Body of pancreas (tissue), 4 donors: ENCODE measurements at regions not wholly inside any gene's neighbourhood (a gene's known extent, or its start where the extent isn't known, plus 50 kb on each side); places are given as distances from the start of the nearest gene placed in this dataset.
"Not testable (repeated sequence)": the region's sequence is repeated elsewhere in the genome, so short reads cannot be mapped to it uniquely, and the experiment has no call there.

ENCODE experiments used
- ATAC-seq: fragments of 150-250 bp; one replicate; pipeline ENCODE4 v1.9.1; 2016
- DNase-seq, 4 donors: peaks; one replicate each; pipeline ENCODE4 v3.0.0-alpha.2; 2019
- H3K27ac ChIP-seq, 4 donors: fragments of 200-600 bp; sonication (generic); 1 replicate in 3 of 4; 2 replicates in 1 of 4; pipeline versions ENCODE4 v1.5.1 to v1.6.1; 2016 to 2019; ENCODE audit warnings: mild to moderate bottlenecking in 1 of 4, mixed read lengths in 1 of 4, moderate library complexity in 1 of 4
- H3K27me3 ChIP-seq, 2 donors: fragments of 200-600 bp; sonication (generic); one replicate each; pipeline ENCODE4 v1.6.0; 2016; ENCODE audit warnings: mild to moderate bottlenecking in 1 of 2
- H3K36me3 ChIP-seq, 2 donors: fragments of 200-600 bp; sonication (generic); replicated peaks in 1 of 2; 2 replicates each; pipeline ENCODE4 v1.5.1; 2016; ENCODE audit warnings: low read depth in 2 of 2; ENCODE audit not compliant: insufficient read depth in 1 of 2
- H3K4me1 ChIP-seq: fragments of 200-600 bp; sonication (generic); one replicate; pipeline ENCODE4 v1.6.0; 2016
- H3K4me3 ChIP-seq, 2 donors: fragments of 200-600 bp; sonication (generic); 1 replicate in 1 of 2; 2 replicates in 1 of 2; pipeline ENCODE4 v1.5.1; 2016 to 2019
- H3K9me3 ChIP-seq, 3 donors: fragments of 200-600 bp; sonication (generic); 1 replicate in 2 of 3; 2 replicates in 1 of 3; pipeline ENCODE4 v1.5.1; 2016
- CTCF ChIP-seq, 7 experiments: fragments of 450-650 bp in 4 of 7; fragments of 200-600 bp in 3 of 7; sonication (generic) in 3 of 7; IDR thresholded peaks; one replicate each; pipeline ENCODE4 v1.5.1; 2016 to 2019; ENCODE audit warnings: antibody characterized with exemption in 7 of 7
- POLR2A ChIP-seq, 3 donors: fragments of 450-650 bp; IDR thresholded peaks; one replicate each; pipeline ENCODE4 v1.6.1; 2016; ENCODE audit warnings: antibody characterized with exemption in 3 of 3, mild to moderate bottlenecking in 2 of 3
- WGBS, 2 donors: methylation state at CpG; one replicate each; pipeline ENCODE4 v1.1.5; 2017; 5-methylcytosine and 5-hydroxymethylcytosine counted together
- intact Hi-C: fragments of 100-400 bp; cut with DNase I; formaldehyde crosslinking; loops from one replicate; pipeline ENCODE4 v1.15.1; 2023

GRCh38 chr1:232318143-232318542 lies 311.8 kb downstream of the SIPA1L2 start:
- no peaks in the 10 kb centered on the region for H3K4me1 ChIP-seq
- intact Hi-C loops, result no loop called here
- WGBS, 2 donors, result 83 to 86% methylated on average over 2 of the region's 2 CpGs
- ATAC-seq (no peak), DNase-seq (no peak)
- H3K9me3 ChIP-seq, result no peaks in the 10 kb centered on the region
- no peak overlapping the region for H3K27ac ChIP-seq
- H3K36me3 ChIP-seq, result no peaks in the 10 kb centered on the region
- TF ChIP-seq CTCF (IDR thresholded peaks at IDR 0.05) (no peak), POLR2A (IDR thresholded peaks at IDR 0.05) (no peak)
- no peak overlapping the region for H3K4me3 ChIP-seq
- no peaks in the 10 kb centered on the region for H3K27me3 ChIP-seq

GRCh38 chr1:232317350-232317749 lies 312.6 kb downstream of the SIPA1L2 start:
- DNase-seq (no peak), ATAC-seq (no peak)
- 89 to 93% methylated on average over 1 of the region's 1 CpG for WGBS, 2 donors
- intact Hi-C loops, result no loop called here
- Histone ChIP-seq H3K4me3 (no peak overlapping the region), H3K4me1 (no peaks in the 10 kb centered on the region), H3K27me3 (no peaks in the 10 kb centered on the region), H3K27ac (no peak overlapping the region), H3K36me3 (no peaks in the 10 kb centered on the region), H3K9me3 (no peaks in the 10 kb centered on the region)
- TF ChIP-seq CTCF (IDR thresholded peaks at IDR 0.05) (no peak), POLR2A (IDR thresholded peaks at IDR 0.05) (no peak)

GRCh38 chr1:232316864-232317263 lies 313.1 kb downstream of the SIPA1L2 start:
- intact Hi-C loops, result no loop called here
- no peak overlapping the region for H3K27ac ChIP-seq
- H3K27me3 ChIP-seq, result no peaks in the 10 kb centered on the region
- H3K4me3 ChIP-seq, result no peak overlapping the region
- H3K9me3 ChIP-seq, result no peaks in the 10 kb centered on the region
- H3K4me1 ChIP-seq, result no peaks in the 10 kb centered on the region
- TF ChIP-seq POLR2A (IDR thresholded peaks at IDR 0.05), result no peak
- TF ChIP-seq CTCF (IDR thresholded peaks at IDR 0.05), result no peak
- ATAC-seq (no peak), DNase-seq (no peak)
- H3K36me3 ChIP-seq, result no peaks in the 10 kb centered on the region

- H3K27ac ChIP-seq, H3K4me1 ChIP-seq, intact Hi-C loops, H3K36me3 ChIP-seq, H3K4me3 ChIP-seq, DNase-seq, H3K9me3 ChIP-seq, ATAC-seq, H3K27me3 ChIP-seq: not testable (repeated sequence)
- 84 to 93% methylated on average over 15 of the region's 15 CpGs for WGBS, 2 donors
Observed at GRCh38 chr1:232313876-232314275, 316.1 kb downstream of the SIPA1L2 start.

GRCh38 chr1:232310541-232310940 lies 319.4 kb downstream of the SIPA1L2 start:
- WGBS, 2 donors, result 55 to 56% methylated on average over 5 of the region's 5 CpGs
- H3K27ac ChIP-seq, result no peak overlapping the region
- TF ChIP-seq CTCF (IDR thresholded peaks at IDR 0.05) (no peak), POLR2A (IDR thresholded peaks at IDR 0.05) (no peak)
- no peaks in the 10 kb centered on the region for H3K27me3 ChIP-seq
- ATAC-seq (no peak), DNase-seq (no peak)
- no peaks in the 10 kb centered on the region for H3K9me3 ChIP-seq
- no peaks in the 10 kb centered on the region for H3K36me3 ChIP-seq
- H3K4me3 ChIP-seq, result no peak overlapping the region
- intact Hi-C loops, result no loop called here
- H3K4me1 ChIP-seq, result no peaks in the 10 kb centered on the region
